ENCODE measurements at regions not wholly inside any gene's neighbourhood (a gene's known extent, or its start where the extent isn't known, plus 50 kb on each side); places are given as distances from the start of the nearest gene placed in this dataset.

- no peak overlapping the region for H2BK5ac ChIP-seq (ENCODE audit: insufficient read length, low read length)
- H3K79me2 ChIP-seq (ENCODE audit: insufficient read depth, low read length), result no peaks in the 10 kb centered on the region
- Mint-ChIP-seq H3K27ac (no peak overlapping the region), H3K4me3 (no peak overlapping the region), H3K9me3 (no peaks in the 10 kb centered on the region), H3K4me1 (peaks cover 0 to 6% of the 10 kb centered on the region in 2 experiments; a peak in 2 of 4 replicates), H3K36me3 (ENCODE audit: insufficient read depth in 1 of 3, low read depth in 3 of 3) (no peaks in the 10 kb centered on the region), H3K27me3 (ENCODE audit: low read depth) (no peaks in the 10 kb centered on the region)
- H2AK5ac ChIP-seq (ENCODE audit: insufficient read length, low read length), result no peak overlapping the region
- no peak overlapping the region for H3T11ph ChIP-seq (ENCODE audit: low read length)
- H3K27ac ChIP-seq (ENCODE audit: insufficient read length, low read depth, low read length), result no peak overlapping the region
- H3K9me3 ChIP-seq (ENCODE audit: control insufficient read depth, low read depth, low read length), result no peaks in the 10 kb centered on the region
- H4K5ac ChIP-seq (ENCODE audit: insufficient read length, low read depth, low read length), result no peak overlapping the region
- no peak overlapping the region for H3K18ac ChIP-seq (ENCODE audit: insufficient read length, low read depth, low read length)
- no peak for DNase-seq
- H3K27me3 ChIP-seq (ENCODE audit: insufficient read depth, low read length), result no peaks in the 10 kb centered on the region
- no peak overlapping the region for H4K91ac ChIP-seq (ENCODE audit: insufficient read length, low read depth, low read length)
- no peak overlapping the region for H3K23ac ChIP-seq (ENCODE audit: insufficient read length, low read depth, low read length)
- no peak overlapping the region for H3K4me2 ChIP-seq (ENCODE audit: insufficient read depth, insufficient read length, low read length)
- no peak overlapping the region for H2BK20ac ChIP-seq (ENCODE audit: low read depth, low read length, poor library complexity, severe bottlenecking)
- no peak overlapping the region for H2BK12ac ChIP-seq (ENCODE audit: insufficient read length, low read depth, low read length)
- H2AFZ ChIP-seq (ENCODE audit: low read length), result no peak overlapping the region
- no peak overlapping the region for H2BK120ac ChIP-seq (ENCODE audit: low read depth, low read length, poor library complexity, severe bottlenecking)
- no peak overlapping the region for H3K56ac ChIP-seq (ENCODE audit: insufficient read length, low read depth, low read length)
- H3K14ac ChIP-seq (ENCODE audit: insufficient read depth, low read length), result no peak overlapping the region
- no peaks in the 10 kb centered on the region for H3K23me2 ChIP-seq (ENCODE audit: insufficient read length, low read depth, low read length, poor library complexity, severe bottlenecking)
- no peaks in the 10 kb centered on the region for H4K20me1 ChIP-seq (ENCODE audit: control insufficient read depth, insufficient read depth, insufficient read length)
- TF ChIP-seq CTCF (conservative IDR thresholded peaks at IDR 0.05), result no peak
- no CpG with 5 or more reads among the region's 1 CpG for WGBS (ENCODE audit: extremely low coverage, insufficient read length, low lambda C conversion rate)
- no peaks in the 10 kb centered on the region for H3K4me1 ChIP-seq (ENCODE audit: insufficient read depth, low read length)
- H3K79me1 ChIP-seq (ENCODE audit: insufficient read depth, low read depth, low read length, poor library complexity, severe bottlenecking), result no peaks in the 10 kb centered on the region
- H3K4ac ChIP-seq (ENCODE audit: low read depth, low read length), result no peak overlapping the region
- H4K8ac ChIP-seq (replicated peaks; ENCODE audit: insufficient read length, low read depth, low read length), result no peak overlapping the region
- no peak overlapping the region for H3K9ac ChIP-seq (ENCODE audit: extremely low read depth, insufficient read length, low read length)
- no peak overlapping the region for H2BK15ac ChIP-seq (ENCODE audit: low read depth, low read length)
Measured at GRCh38 chr4:166673911-166674310, 560.4 kb downstream of the SPOCK3 start.
